ENCODE measurements at regions not wholly inside any gene's neighbourhood (a gene's known extent, or its start where the extent isn't known, plus 50 kb on each side); places are given as distances from the start of the nearest gene placed in this dataset.
A peak's percentile ranks its signal among the peaks of the same experiment; 100 is the strongest.
"Not testable (repeated sequence)": the region's sequence is repeated elsewhere in the genome, so short reads cannot be mapped to it uniquely, and the experiment has no call there.

DNA sequence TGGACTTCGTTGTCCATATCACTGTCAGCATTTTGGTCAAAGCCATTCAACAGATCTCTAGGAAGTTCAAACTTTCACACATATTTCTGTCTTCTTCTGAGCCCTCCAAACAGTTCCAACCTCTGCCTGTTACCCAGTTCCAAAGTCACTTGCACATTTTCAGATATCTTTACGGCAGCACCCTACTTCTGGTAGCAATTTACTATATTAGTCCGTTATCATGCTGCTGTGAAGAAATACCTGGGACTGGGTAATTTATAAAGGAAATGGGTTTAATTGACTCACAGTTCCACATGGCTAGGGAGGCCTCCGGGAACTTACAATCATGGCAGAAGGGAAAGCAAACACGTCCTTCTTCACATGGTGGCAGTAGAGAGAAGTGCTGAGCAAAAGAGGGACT, 60.6 kb upstream of the HGFAC start:
- DNase-seq (ENCODE audit: low read depth in 2 of 2), result not testable (repeated sequence)

- no peak for DNase-seq (ENCODE audit: low read depth in 2 of 2)
These were observed 59.5 kb upstream of the HGFAC start for GRCh38 chr4:3382251-3382650.

DNA sequence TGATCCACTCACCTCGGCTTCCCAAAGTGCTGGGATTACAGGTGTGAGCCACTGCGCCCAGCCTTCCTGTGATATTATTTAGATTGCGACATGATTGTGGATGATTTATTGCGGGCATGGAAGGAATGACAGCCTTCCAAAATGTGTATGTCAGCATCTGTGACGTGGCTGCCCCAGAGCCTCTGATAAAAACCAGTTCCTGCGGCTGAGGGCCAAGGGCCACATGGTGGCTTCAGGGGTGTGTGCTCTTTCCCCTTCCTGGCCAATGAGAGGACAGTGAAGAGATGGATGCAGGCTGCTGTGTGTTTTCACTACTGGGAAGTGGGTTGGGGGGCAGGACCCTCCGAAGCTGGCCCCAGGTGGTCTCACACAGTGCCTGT, 57.4 kb upstream of the HGFAC start:
- no peak for DNase-seq (ENCODE audit: low read depth in 2 of 2)

DNA sequence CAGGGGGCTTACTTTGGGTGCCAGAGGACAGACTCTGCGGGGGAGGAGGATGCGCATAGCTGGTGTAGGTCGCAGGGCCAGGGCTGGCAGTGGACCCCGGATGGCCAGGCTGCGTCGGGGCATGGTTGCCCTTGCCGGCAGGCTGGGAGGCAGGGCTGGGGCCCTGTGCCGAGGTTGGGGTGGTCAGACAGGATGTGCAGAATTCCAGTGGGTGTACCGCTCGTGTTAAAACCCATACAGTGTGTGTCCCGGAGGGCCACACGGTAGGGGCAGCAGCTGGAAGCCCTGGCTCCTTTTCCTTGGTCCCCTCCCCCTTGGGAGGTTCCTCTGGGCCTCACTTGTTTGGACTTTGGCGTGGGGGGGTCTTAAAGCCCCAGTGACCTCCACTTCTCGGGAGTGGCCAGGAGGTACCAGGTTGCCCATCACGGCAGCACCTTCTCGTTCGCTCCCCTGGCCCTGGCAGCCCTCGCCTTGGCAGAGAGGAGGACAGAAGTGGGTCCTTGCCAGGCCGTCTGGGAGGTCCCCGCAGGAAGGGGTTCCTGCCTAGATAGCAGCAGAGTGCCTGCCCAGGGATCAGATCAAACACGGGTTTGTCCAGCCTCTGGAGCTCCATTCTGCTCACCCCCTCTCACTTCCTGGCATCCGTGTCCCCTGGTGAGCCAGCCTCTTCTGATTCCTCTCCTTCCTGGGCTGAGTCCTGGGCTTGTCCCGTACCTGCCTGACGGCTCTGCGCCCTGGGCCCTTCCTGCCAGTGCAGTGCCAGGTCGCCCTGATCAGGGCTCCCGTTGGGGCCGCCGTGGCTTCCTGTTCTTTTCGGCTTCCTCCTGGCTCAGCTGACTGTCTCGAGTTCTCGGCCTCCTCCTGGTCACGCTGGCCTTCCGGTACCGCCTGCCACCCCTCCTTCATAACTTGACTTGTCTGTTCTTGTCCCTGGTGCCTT, 56.7 kb upstream of the HGFAC start:
- DNase-seq (ENCODE audit: low read depth in 2 of 2), result no peak

GRCh38 chr4:3385711-3386420, 55.9 kb upstream of the HGFAC start:
- DNase-seq (ENCODE audit: low read depth in 2 of 2), result no peak

DNA sequence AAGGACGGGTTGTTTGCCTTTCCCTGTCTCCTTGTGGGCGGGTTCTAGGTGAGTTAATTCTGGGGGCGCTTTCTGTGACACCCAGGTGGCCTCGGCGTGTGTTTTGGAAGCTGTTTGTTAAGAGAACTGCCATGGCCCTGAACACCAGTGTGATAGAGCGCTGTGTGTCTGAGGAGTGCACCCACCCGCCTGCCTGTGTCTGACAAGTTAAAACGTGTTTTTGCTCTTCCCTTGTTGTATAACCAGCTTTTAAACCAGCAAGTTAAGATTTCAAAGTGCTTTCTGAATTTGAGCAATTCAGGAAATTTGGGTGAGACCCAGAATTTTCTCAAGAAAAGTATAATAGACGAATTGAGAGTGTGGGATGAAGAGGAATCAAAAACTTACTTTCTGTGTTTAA, 55.2 kb upstream of the HGFAC start:
- DNase-seq (ENCODE audit: low read depth in 2 of 2), result no peak

GRCh38 chr4:3387154-3387942, 54.4 kb upstream of the HGFAC start:
- no peak for DNase-seq (ENCODE audit: low read depth in 2 of 2)

DNA sequence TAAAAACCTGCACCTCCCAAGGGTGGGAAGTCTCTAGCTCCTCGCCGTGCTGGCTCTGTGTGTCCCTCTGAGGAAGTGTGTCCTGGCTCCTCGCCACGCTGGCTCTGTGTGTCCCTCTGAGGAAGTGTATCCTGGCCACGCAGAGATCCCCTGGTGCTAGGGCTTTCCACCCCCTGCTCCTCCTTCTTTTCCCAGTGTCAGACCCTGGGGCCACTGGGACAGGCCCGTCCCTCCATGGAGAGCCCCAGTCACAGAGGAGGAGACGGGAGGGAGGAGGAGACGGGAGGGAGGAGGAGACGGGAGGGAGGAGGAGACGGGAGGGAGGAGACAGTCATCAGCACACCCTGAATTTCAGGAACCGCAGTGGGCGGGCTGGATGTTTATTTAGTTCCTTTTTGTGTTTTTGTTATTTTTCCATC, 53.8 kb upstream of the HGFAC start:
- DNase-seq (ENCODE audit: low read depth in 2 of 2), result no peak

DNA sequence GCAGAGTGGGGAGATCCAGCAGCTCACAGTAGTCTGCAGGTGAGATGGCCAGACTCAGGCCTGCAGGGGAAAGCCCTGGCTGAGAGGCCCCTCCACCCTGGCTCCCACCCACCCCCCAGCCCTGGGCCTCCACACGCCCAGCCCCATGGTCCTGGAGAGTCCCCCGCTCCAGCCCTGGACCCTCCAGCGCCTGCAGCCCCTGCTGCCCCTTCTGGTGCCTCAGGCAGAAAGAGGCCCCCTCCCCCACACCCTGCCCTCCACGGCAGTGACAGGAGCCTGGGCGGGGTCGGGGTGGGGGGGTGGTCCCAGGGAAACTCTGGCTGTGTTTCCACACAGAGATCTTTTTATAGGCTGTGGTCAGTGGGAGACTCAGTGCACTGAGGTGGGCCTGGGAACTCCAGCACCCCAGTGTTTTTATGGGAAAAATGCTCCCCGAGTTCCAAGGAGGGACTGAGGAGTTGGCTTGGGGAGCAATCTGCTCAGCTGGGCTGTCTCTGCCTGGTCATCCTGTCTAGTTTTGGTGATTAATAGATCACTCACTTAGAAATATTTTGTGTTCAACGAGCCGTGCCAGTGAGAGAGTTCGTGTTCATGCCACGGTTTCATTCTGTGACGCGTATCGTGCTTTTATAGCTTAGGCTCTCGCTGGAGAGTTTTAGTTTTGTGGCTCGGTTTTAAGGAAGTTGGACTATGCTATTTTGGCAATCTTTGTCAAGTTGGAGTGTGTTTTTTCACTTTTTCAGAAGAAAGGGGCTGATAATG, 53.1 kb upstream of the HGFAC start:
- peak; percentile 30 to 39 for DNase-seq (ENCODE audit: low read depth in 2 of 2)

GRCh38 chr4:3389233-3390215, 52.2 kb upstream of the HGFAC start:
- DNase-seq (ENCODE audit: low read depth in 2 of 2), result no peak

DNA sequence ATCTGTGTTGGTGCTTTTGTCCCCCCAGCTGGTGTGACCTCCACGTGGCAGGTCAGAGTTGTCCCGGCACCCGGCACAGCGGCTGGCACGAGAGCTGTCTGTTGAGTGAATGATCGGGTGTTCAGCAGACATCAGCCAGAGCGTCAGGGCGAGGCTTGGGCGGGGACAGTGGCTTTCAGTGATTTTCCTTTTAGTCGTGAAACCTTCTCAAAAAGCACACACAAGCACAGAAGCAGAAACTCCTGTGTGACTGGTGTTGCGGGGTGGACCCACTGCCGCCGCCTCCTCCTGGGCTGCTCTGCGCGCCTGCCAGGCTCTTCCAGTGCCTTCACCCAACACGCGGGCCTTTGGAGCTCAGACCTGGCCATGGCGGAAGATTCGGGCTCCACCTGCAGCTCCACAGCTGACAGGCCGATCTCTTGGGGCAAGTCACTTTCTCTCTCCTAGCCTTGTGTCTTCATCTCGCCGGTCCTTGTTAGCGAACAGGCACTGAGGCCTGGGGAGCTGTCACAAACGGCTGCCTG, 51.4 kb upstream of the HGFAC start:
- DNase-seq (ENCODE audit: low read depth in 2 of 2), result no peak

- DNase-seq (ENCODE audit: low read depth in 2 of 2), result no peak
These were observed 50.3 kb upstream of the HGFAC start for GRCh38 chr4:3391422-3391821.

Measured in fibroblast of skin of left biceps (primary cell).